K562 (cell line): ENCODE measurements at regions not wholly inside any gene's neighbourhood (a gene's known extent, or its start where the extent isn't known, plus 50 kb on each side); places are given as distances from the start of the nearest gene placed in this dataset.
"Not testable (repeated sequence)": the region's sequence is repeated elsewhere in the genome, so short reads cannot be mapped to it uniquely, and the experiment has no call there.

Experiments
- ATAC-seq: fragments of 200-7000 bp; cut with Tn5 transposase; 3 replicates; pipeline ENCODE4 v1.9.1; 2020; ENCODE audit warnings: moderate library complexity
- BruUV-seq: library from RNA; stranded (reverse); fragments of 400-500 nt; replicated peaks from 2 replicates; lab custom pipeline; 2021; lab: Mats Ljungman, UMichigan
- CTCF ChIA-PET: fragments of 300-600 bp; formaldehyde crosslinking; extraction: SDS; loops from one replicate; lab custom pipeline; 2021; ENCODE audit warnings: low intra/inter-chr PET ratio; lab: Yijun Ruan, JAX
- POLR2A ChIA-PET: fragments of 300-600, 350-650 bp; sonication (Branson Sonifier 250); formaldehyde crosslinking; extraction: SDS; loops from one replicate; lab custom pipeline; 2021; ENCODE audit warnings: antibody characterized with exemption, inconsistent platforms; lab: Yijun Ruan, JAX
- DNase-seq, 4 experiments: peaks; one replicate each; pipeline versions ENCODE4 v3.0.0 to v3.0.0-alpha.2; 2011 to 2018; ENCODE audit warnings: low spot score in 3 of 4, mixed read lengths in 3 of 4; ENCODE audit errors: extremely low read depth in 1 of 4
- FAIRE-seq: peaks from 2 replicates; lab custom pipeline; 2011; peaks lifted over from hg19 to GRCh38; lab: Jason Lieb, UNC
- H2AFZ ChIP-seq: 2 replicates; pipeline ENCODE4 v1.6.0; 2011; ENCODE audit warnings: low read depth, low read length, control low read depth, inconsistent platforms
- H3K27ac ChIP-seq: fragments of 200-600 bp; 3 replicates; pipeline ENCODE4 v1.8.0; 2011; ENCODE audit warnings: low read depth, mild to moderate bottlenecking, control low read depth, inconsistent platforms, low read length, moderate library complexity, mixed read lengths; ENCODE audit errors: extremely low read depth
- H3K27me3 ChIP-seq, 2 experiments: fragments of 300-600 bp in 1 of 2; 2 replicates in 1 of 2; 3 replicates in 1 of 2; pipeline versions ENCODE4 v1.6.0 to v1.8.0; 2011; ENCODE audit warnings: inconsistent platforms in 2 of 2, low read length in 2 of 2, mild to moderate bottlenecking in 1 of 2, mixed read lengths in 1 of 2, moderate library complexity in 1 of 2; ENCODE audit not compliant: control insufficient read depth in 2 of 2, insufficient read depth in 2 of 2
- H3K36me3 ChIP-seq: fragments of 300-600 bp; 3 replicates; pipeline ENCODE4 v1.8.0; 2011; ENCODE audit warnings: mild to moderate bottlenecking, low read length, inconsistent platforms; ENCODE audit not compliant: control insufficient read depth, insufficient read depth
- H3K4me1 ChIP-seq, 2 experiments: fragments of 200-600 bp in 1 of 2; replicated peaks in 1 of 2; 2 replicates in 1 of 2; 3 replicates in 1 of 2; pipeline versions ENCODE4 v1.5.1 to v1.8.0; 2011; ENCODE audit warnings: inconsistent platforms in 2 of 2, low read length in 2 of 2, mild to moderate bottlenecking in 1 of 2, mixed read lengths in 1 of 2, moderate library complexity in 1 of 2; ENCODE audit not compliant: control insufficient read depth in 2 of 2, insufficient read depth in 2 of 2
- H3K4me2 ChIP-seq: 2 replicates; pipeline ENCODE4 v1.6.1; 2011; ENCODE audit warnings: low read length, control low read depth, inconsistent platforms, mixed read lengths; ENCODE audit not compliant: insufficient read depth
- H3K4me3 ChIP-seq: fragments of 200-600 bp; sonication (generic), shearing (Covaris generic); 2 replicates; pipeline ENCODE4 v1.5.1; 2016; ENCODE audit warnings: control low read depth, inconsistent platforms
- H3K79me2 ChIP-seq: fragments of 200-600 bp; 3 replicates; pipeline ENCODE4 v1.8.0; 2011; ENCODE audit warnings: low read length, inconsistent platforms; ENCODE audit not compliant: control insufficient read depth, insufficient read depth
- H3K9ac ChIP-seq, 2 experiments: 2 replicates each; pipeline versions ENCODE4 v1.6.0 to v1.6.1; 2011; ENCODE audit warnings: low read depth in 2 of 2, low read length in 2 of 2, control low read depth in 1 of 2, inconsistent platforms in 1 of 2, mild to moderate bottlenecking in 1 of 2, mixed read lengths in 1 of 2; ENCODE audit not compliant: insufficient read depth in 1 of 2
- H3K9me1 ChIP-seq: one replicate; pipeline ENCODE4 v1.6.0; 2011; ENCODE audit warnings: inconsistent platforms, mild to moderate bottlenecking, low read length, moderate library complexity; ENCODE audit not compliant: control insufficient read depth, insufficient read depth
- H3K9me3 ChIP-seq: replicated peaks from 2 replicates; pipeline ENCODE4 v1.5.1; 2011; ENCODE audit warnings: low read depth, low read length, inconsistent platforms; ENCODE audit not compliant: control insufficient read depth, insufficient read depth
- H4K20me1 ChIP-seq: replicated peaks from 2 replicates; pipeline ENCODE4 v1.6.1; 2011; ENCODE audit warnings: low read length, inconsistent platforms, mixed read lengths; ENCODE audit not compliant: control insufficient read depth, insufficient read depth
- CXXC5 ChIP-seq: fragments of 250-450 bp; sonication (Bioruptor Pico); IDR thresholded peaks from 2 replicates; pipeline ENCODE4 v1.8.0; 2022; ENCODE audit warnings: inconsistent platforms, mild to moderate bottlenecking, moderate library complexity
- MAZ ChIP-seq, 2 experiments: fragments of 450-650 bp in 1 of 2; sonication (generic) in 1 of 2; formaldehyde crosslinking; IDR thresholded peaks in 1 of 2; conservative IDR thresholded peaks in 1 of 2; 2 replicates each; pipeline versions ENCODE4 v1.4.0 to v1.5.0; 2020; ENCODE audit warnings: mild to moderate bottlenecking in 1 of 2, missing genetic modification reagents in 1 of 2
- RAD51 ChIP-seq: fragments of 450-650 bp; IDR thresholded peaks from 2 replicates; pipeline ENCODE4 v1.7.1; 2016; ENCODE audit warnings: low read depth, mild to moderate bottlenecking, borderline replicate concordance
- SRF ChIP-seq, 2 experiments: fragments of 250-450, 450-650 bp in 1 of 2; sonication (Bioruptor Pico) in 1 of 2; sonication (generic) in 1 of 2; formaldehyde crosslinking; IDR thresholded peaks; 2 replicates each; pipeline versions ENCODE4 v1.5.0 to v1.5.1; 2020 to 2022; ENCODE audit warnings: mild to moderate bottlenecking in 1 of 2, missing genetic modification reagents in 1 of 2
- TFAP4 ChIP-seq: sonication (generic); formaldehyde crosslinking; IDR thresholded peaks from 2 replicates; pipeline ENCODE4 v1.8.0; 2022; ENCODE audit warnings: missing genetic modification reagents, mild to moderate bottlenecking, moderate library complexity, borderline replicate concordance
- ZNF444 ChIP-seq: fragments of 250-450 bp; sonication (Bioruptor Pico); IDR thresholded peaks from 2 replicates; pipeline ENCODE4 v1.4.0; 2020; ENCODE audit warnings: mild to moderate bottlenecking, moderate library complexity
- WGBS: fragments of 100-300 bp; shearing (Covaris generic); methylation state at CpG from one replicate; pipeline ENCODE4 v1.1.6; 2016; ENCODE audit warnings: low coverage, mixed read lengths; ENCODE audit not compliant: insufficient coverage; ENCODE audit errors: missing lambda C conversion rate; 5-methylcytosine and 5-hydroxymethylcytosine counted together
- in situ Hi-C: fragments of 300-500 bp; cut with MboI; formaldehyde crosslinking; loops from 4 replicates; pipeline ENCODE4 v1.15.0; 2018; ENCODE audit warnings: inconsistent platforms, mixed read lengths
- intact Hi-C: fragments of 100-400 bp; cut with micrococcal nuclease; formaldehyde crosslinking; loops from 2 replicates; pipeline ENCODE4 v1.14.2; 2022
- TF ChIP-seq, protein P1 (sequence below): fragments of 250-450 bp; sonication (Bioruptor Pico); IDR thresholded peaks from 2 replicates; pipeline ENCODE4 v1.5.0; 2021; ENCODE audit warnings: mild to moderate bottlenecking, moderate library complexity

DNA sequence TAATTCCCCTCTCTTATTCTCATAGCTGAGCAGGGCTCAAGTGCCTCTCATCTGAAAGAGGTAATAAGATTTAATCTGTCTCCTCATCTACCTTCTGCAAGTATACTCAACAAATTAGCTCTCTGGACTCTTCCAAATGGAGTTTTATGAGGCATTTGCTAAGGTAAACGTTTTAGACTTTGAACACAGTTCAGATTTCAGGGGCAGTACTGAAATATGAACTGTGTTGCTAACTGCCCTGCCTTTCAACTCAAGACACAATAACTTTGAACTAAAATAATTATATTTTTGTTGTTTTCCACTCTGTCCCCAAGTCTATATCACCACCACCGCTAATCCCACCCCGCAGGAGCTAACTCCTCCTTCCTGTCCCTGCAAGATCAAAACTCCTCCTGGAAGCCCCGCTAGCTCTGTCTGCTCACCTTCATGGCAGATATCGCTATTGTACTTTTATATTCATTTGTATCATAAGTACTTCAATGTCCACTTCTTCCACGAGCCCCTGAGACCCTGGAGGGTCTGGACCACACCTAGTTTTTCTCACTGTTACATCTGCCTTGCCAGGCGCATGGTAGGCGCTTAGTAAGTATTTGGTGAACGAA, 90.7 kb upstream of the DRD5 start:
- BruUV-seq, H4K20me1 ChIP-seq, POLR2A ChIA-PET, H3K27ac ChIP-seq, in situ Hi-C loops, ATAC-seq, H3K9ac ChIP-seq, H3K36me3 ChIP-seq, intact Hi-C loops, H3K4me3 ChIP-seq, H3K27me3 ChIP-seq, FAIRE-seq, H3K79me2 ChIP-seq, H3K4me1 ChIP-seq, CTCF ChIA-PET, H3K9me3 ChIP-seq, DNase-seq, H3K9me1 ChIP-seq: not testable (repeated sequence)
- peak overlapping the region; percentile 66; the same call in 1 of the 2 replicates for H3K4me2 ChIP-seq
- H2AFZ ChIP-seq: peak overlapping the region; percentile 83
- 8% methylated on average over 9 of the region's 9 CpGs for WGBS

DNA sequence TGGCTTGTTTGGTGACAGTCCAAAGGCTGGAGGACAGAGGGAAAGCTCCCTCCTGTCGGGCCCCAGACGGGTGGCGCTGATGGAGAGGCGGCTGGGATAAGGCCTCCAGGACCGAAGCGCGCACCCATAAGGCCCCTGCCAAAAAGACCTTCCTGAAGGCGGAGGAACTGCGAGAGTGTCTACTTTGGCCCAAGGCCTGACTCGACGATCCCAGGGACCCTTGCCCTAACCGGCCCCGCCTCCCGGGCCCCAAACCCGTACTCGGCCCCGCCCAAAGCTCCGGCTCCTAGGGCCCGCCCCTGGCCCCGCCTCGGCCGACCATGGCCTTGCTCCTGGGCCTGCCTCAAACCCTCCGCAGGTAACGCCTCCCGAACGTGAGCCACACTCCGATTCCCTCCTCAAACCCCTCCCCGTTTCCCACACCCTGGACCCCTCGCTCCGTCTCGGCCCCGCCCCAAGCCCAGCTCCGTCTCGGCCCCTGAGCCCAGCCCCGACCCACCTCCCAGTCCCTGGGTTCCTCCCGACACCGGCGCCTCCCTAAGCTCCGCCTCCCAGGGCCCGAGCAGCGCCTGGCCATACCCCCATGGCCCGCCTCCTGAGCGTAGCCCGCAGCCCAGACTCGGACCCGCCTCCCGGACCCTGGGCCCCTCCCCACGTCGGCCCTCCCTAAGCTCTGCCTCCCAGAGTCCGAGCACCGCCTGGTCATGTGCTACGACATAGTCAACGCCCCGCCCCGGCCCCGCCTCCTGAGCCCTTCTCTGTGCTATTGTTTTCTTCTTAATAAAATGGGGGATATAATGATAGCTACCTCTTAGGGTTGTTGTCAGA, 90.0 kb upstream of the DRD5 start:
- Histone ChIP-seq H3K9ac (peak overlapping the region; percentile 51 to 89; a peak in 3 of 4 replicates), H3K9me1 (no peaks in the 10 kb centered on the region), H3K36me3 (no peaks in the 10 kb centered on the region), H3K9me3 (no peaks in the 10 kb centered on the region), H3K27me3 (no peaks in the 10 kb centered on the region), H3K4me3 (peak overlapping the region; percentile 57), H3K4me2 (peak overlapping the region; percentile 66; the same call in 1 of the 2 replicates), H3K4me1 (peaks cover 0 to 9% of the 10 kb centered on the region in 2 experiments; a peak in 2 of 5 replicates), H4K20me1 (no peaks in the 10 kb centered on the region), H3K27ac (no peak overlapping the region), H2AFZ (peak overlapping the region; percentile 83), H3K79me2 (no peaks in the 10 kb centered on the region)
- BruUV-seq: no TSS peak
- DNase-seq (peak; percentile 92 to 95 (median 94)), ATAC-seq (peak; percentile 100), FAIRE-seq (peak; percentile 82)
- 7% methylated on average over 35 of the region's 56 CpGs for WGBS
- ChIA-PET POLR2A (interaction anchor here (0.7 kb wide), 1 partner anchor 18 kb away, joined by 3 read pairs; no protein-coding TSS in a partner anchor), CTCF (no interaction called here)
- in situ Hi-C loops: no loop called here
- intact Hi-C loops: no loop called here
- peak in 1 of 2 experiments; percentile 69; a peak in 1 of 4 replicates for TF ChIP-seq SRF (CRISPR knock-in tag; IDR thresholded peaks at IDR 0.05)
- TF ChIP-seq, protein P1, sequence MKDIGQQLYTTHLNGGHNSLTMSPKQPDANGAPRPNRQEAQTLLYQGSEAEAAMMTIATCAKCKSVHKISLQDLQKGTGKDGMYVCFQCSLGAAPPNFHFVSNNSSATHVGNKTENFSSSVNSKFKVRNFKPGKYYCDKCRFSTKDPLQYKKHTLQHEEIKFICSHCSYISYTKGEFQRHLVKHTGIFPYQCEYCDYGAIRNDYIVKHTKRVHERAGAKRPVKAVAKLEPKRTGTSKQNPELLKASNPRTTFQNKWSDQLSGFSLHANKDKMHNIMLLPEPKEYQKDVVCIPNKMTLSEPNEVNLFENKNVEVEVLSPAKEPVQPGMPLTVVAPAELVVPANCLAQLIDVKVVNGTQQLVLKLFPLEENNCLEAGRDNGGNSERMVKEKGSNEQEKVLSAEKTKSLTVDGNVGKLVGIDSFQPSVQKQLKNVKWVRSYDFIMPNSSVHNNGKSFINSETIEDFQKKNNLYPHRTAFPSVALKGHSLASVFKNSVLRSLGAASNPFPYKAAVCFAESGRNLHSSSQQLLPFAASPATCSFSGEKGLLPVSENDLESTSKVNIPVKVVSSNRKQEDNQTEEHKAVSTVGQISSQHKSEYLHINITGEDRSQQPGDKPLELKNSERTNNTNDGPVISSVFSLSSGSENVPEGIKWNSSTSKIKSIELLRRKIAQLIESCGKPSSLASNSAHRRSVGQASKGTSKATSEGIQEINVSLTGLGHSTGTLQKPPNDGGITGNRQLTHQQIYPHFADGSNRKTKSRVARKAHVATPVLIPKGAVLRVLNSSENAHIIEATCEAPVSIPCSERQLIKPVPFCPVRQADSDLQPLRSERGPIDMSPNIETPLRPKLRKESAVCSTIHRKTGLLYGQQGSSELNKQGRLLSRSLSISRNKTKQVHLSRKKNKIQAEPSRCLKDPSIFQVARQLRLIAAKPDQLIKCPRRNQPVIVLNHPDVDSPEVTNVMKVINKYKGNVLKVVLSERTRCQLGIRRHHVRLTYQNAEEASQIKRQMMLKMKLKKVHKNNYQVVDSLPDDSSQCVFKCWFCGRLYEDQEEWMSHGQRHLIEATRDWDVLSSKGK (CRISPR knock-in tag): no peak
- no peak for TF ChIP-seq ZNF444
- peak; percentile 20; the same call in 1 of the 2 replicates for TF ChIP-seq TFAP4 (CRISPR knock-in tag)
- peak in 1 of 2 experiments; percentile 33; a peak in 1 of 4 replicates for TF ChIP-seq MAZ (CRISPR knock-in tag; conservative IDR thresholded peaks at IDR 0.05 in 1 of 2, IDR thresholded peaks at IDR 0.05 in 1 of 2)
- peak; percentile 36; the same call in 1 of the 2 replicates for TF ChIP-seq CXXC5 (CRISPR knock-in tag)
- peak; percentile 40; the same call in 1 of the 2 replicates for TF ChIP-seq RAD51
